Suprapubic skin (tissue), 4 donors: ENCODE measurements at regions not wholly inside any gene's neighbourhood (a gene's known extent, or its start where the extent isn't known, plus 50 kb on each side); places are given as distances from the start of the nearest gene placed in this dataset.

ENCODE experiments used
- DNase-seq, 2 donors: peaks; one replicate each; pipeline ENCODE4 v3.0.0-alpha.2; 2019; ENCODE audit warnings: low spot score in 2 of 2
- H3K27ac ChIP-seq: fragments of 200-600 bp; sonication (generic); one replicate; pipeline ENCODE4 v1.5.1; 2019
- H3K27me3 ChIP-seq: fragments of 200-600 bp; sonication (generic); one replicate; pipeline ENCODE4 v1.5.1; 2019
- H3K36me3 ChIP-seq: fragments of 200-600 bp; sonication (generic); one replicate; pipeline ENCODE4 v1.5.1; 2019
- H3K4me1 ChIP-seq: fragments of 200-600 bp; sonication (generic); one replicate; pipeline ENCODE4 v1.5.1; 2019
- H3K4me3 ChIP-seq: fragments of 200-600 bp; sonication (generic); one replicate; pipeline ENCODE4 v1.5.1; 2019; ENCODE audit warnings: mild to moderate bottlenecking
- H3K9me3 ChIP-seq: fragments of 200-600 bp; sonication (generic); one replicate; pipeline ENCODE4 v1.5.1; 2019
- CTCF ChIP-seq, 2 donors: fragments of 200-600 bp in 1 of 2; fragments of 450-650 bp in 1 of 2; sonication (generic) in 1 of 2; IDR thresholded peaks; one replicate each; pipeline ENCODE4 v1.5.1; 2016 to 2019; ENCODE audit warnings: antibody characterized with exemption in 2 of 2, mild to moderate bottlenecking in 1 of 2, moderate library complexity in 1 of 2
- EP300 ChIP-seq: sonication (generic); formaldehyde crosslinking; IDR thresholded peaks from one replicate; pipeline ENCODE4 v1.6.1; 2017; ENCODE audit warnings: antibody characterized with exemption
- POLR2A ChIP-seq, 2 donors: fragments of 450-650 bp; IDR thresholded peaks; one replicate each; pipeline ENCODE4 v1.6.1; 2017; ENCODE audit warnings: antibody characterized with exemption in 2 of 2, mild to moderate bottlenecking in 2 of 2, moderate library complexity in 2 of 2
- POLR2AphosphoS5 ChIP-seq, 3 donors: sonication (generic); formaldehyde crosslinking; IDR thresholded peaks; one replicate each; pipeline ENCODE4 v1.6.1; 2017; ENCODE audit warnings: antibody characterized with exemption in 3 of 3
- WGBS: methylation state at CpG from one replicate; pipeline ENCODE4 v1.1.5; 2018; 5-methylcytosine and 5-hydroxymethylcytosine counted together

- TF ChIP-seq EP300 (no peak), CTCF (IDR thresholded peaks at IDR 0.05) (no peak), POLR2AphosphoS5 (IDR thresholded peaks at IDR 0.05) (no peak), POLR2A (IDR thresholded peaks at IDR 0.05) (no peak)
- 79% methylated on average over 18 of the region's 18 CpGs for WGBS
- H3K9me3 ChIP-seq, result no peaks in the 10 kb centered on the region
- no peaks in the 10 kb centered on the region for H3K36me3 ChIP-seq
- no peaks in the 10 kb centered on the region for H3K27me3 ChIP-seq
- no peak for DNase-seq
- H3K4me1 ChIP-seq, result peaks cover under 1% of the 10 kb centered on the region
- no peak overlapping the region for H3K27ac ChIP-seq
- no peak overlapping the region for H3K4me3 ChIP-seq
Observed at GRCh38 chr17:30594223-30594952, 117.2 kb downstream of the GOSR1 start.

GRCh38 chr17:30590081-30590733 is 113.0 kb downstream of the GOSR1 start:
- Histone ChIP-seq H3K4me1 (no peaks in the 10 kb centered on the region), H3K36me3 (no peaks in the 10 kb centered on the region), H3K9me3 (no peaks in the 10 kb centered on the region), H3K27ac (no peak overlapping the region), H3K4me3 (no peak overlapping the region), H3K27me3 (no peaks in the 10 kb centered on the region)
- 85% methylated on average over 3 of the region's 3 CpGs for WGBS
- TF ChIP-seq CTCF (IDR thresholded peaks at IDR 0.05) (no peak), POLR2A (IDR thresholded peaks at IDR 0.05) (no peak), POLR2AphosphoS5 (IDR thresholded peaks at IDR 0.05) (no peak), EP300 (no peak)
- no peak for DNase-seq

- Histone ChIP-seq H3K4me3 (no peak overlapping the region), H3K4me1 (no peaks in the 10 kb centered on the region), H3K27me3 (no peaks in the 10 kb centered on the region), H3K27ac (no peak overlapping the region), H3K36me3 (no peaks in the 10 kb centered on the region), H3K9me3 (no peaks in the 10 kb centered on the region)
- no peak for DNase-seq
- TF ChIP-seq EP300, result no peak
- TF ChIP-seq POLR2AphosphoS5 (IDR thresholded peaks at IDR 0.05), result no peak
- 100% methylated on average over 1 of the region's 1 CpG for WGBS
Observed at GRCh38 chr17:30589431-30589830, 112.2 kb downstream of the GOSR1 start.

GRCh38 chr17:30588798-30589247 is 111.6 kb downstream of the GOSR1 start:
- Histone ChIP-seq H3K4me1 (no peaks in the 10 kb centered on the region), H3K27ac (no peak overlapping the region), H3K9me3 (no peaks in the 10 kb centered on the region), H3K27me3 (no peaks in the 10 kb centered on the region), H3K36me3 (no peaks in the 10 kb centered on the region), H3K4me3 (no peak overlapping the region)
- 87% methylated on average over 7 of the region's 7 CpGs for WGBS
- TF ChIP-seq EP300 (no peak), POLR2A (IDR thresholded peaks at IDR 0.05) (no peak), POLR2AphosphoS5 (IDR thresholded peaks at IDR 0.05) (no peak), CTCF (IDR thresholded peaks at IDR 0.05) (no peak)
- peak in 1 of 2 donors; percentile 1 for DNase-seq

- no peak overlapping the region for H3K27ac ChIP-seq
- no peaks in the 10 kb centered on the region for H3K27me3 ChIP-seq
- TF ChIP-seq EP300 (no peak), POLR2AphosphoS5 (IDR thresholded peaks at IDR 0.05) (no peak), CTCF (IDR thresholded peaks at IDR 0.05) (no peak), POLR2A (IDR thresholded peaks at IDR 0.05) (no peak)
- DNase-seq, result no peak
- H3K4me1 ChIP-seq, result no peaks in the 10 kb centered on the region
- no peaks in the 10 kb centered on the region for H3K36me3 ChIP-seq
- no peaks in the 10 kb centered on the region for H3K9me3 ChIP-seq
- WGBS, result 94% methylated on average over 5 of the region's 5 CpGs
- H3K4me3 ChIP-seq, result no peak overlapping the region
Observed at GRCh38 chr17:30586818-30587595, 109.8 kb downstream of the GOSR1 start.
